ENCODE measurements at regions not wholly inside any gene's neighbourhood (a gene's known extent, or its start where the extent isn't known, plus 50 kb on each side); places are given as distances from the start of the nearest gene placed in this dataset.

- no peak overlapping the region for H3K27ac ChIP-seq
- no peak for TF ChIP-seq CTCF (conservative IDR thresholded peaks at IDR 0.05)
These were observed 83.3 kb upstream of the ANO1 start for GRCh38 chr11:69994810-69995209.

- no peak for TF ChIP-seq CTCF (conservative IDR thresholded peaks at IDR 0.05)
- no peak overlapping the region for H3K27ac ChIP-seq
These were observed 82.4 kb upstream of the ANO1 start for GRCh38 chr11:69995697-69996096.

- H3K27ac ChIP-seq = no peak overlapping the region
These were observed 81.7 kb upstream of the ANO1 start for GRCh38 chr11:69996451-69996850.

GRCh38 chr11:69997352-69997751 is 80.8 kb upstream of the ANO1 start:
- TF ChIP-seq CTCF (conservative IDR thresholded peaks at IDR 0.05) = no peak
- H3K27ac ChIP-seq = no peak overlapping the region

More at GRCh38 chr11:69996451-69996850, 81.7 kb upstream of the ANO1 start:
- no peak for TF ChIP-seq CTCF (conservative IDR thresholded peaks at IDR 0.05)

GRCh38 chr11:69999721-70000120 is 78.4 kb upstream of the ANO1 start:
- H3K27ac ChIP-seq = no peak overlapping the region
- TF ChIP-seq CTCF (conservative IDR thresholded peaks at IDR 0.05) = no peak

GRCh38 chr11:70000228-70000627 is 77.9 kb upstream of the ANO1 start:
- no peak for TF ChIP-seq CTCF (conservative IDR thresholded peaks at IDR 0.05)
- no peak overlapping the region for H3K27ac ChIP-seq

- no peak for TF ChIP-seq CTCF (conservative IDR thresholded peaks at IDR 0.05)
- H3K27ac ChIP-seq = no peak overlapping the region
These were observed 76.9 kb upstream of the ANO1 start for GRCh38 chr11:70001246-70001645.

- H3K27ac ChIP-seq = no peak overlapping the region
- TF ChIP-seq CTCF (conservative IDR thresholded peaks at IDR 0.05) = no peak
These were observed 75.7 kb upstream of the ANO1 start for GRCh38 chr11:70002433-70002832.

Measured in VCaP (cell line).